Activated T-cell treated with anti-CD3 and anti-CD28 coated beads, Interleukin-2, amount 50 U/mL, for 4 hours (primary cell): ENCODE measurements at regions not wholly inside any gene's neighbourhood (a gene's known extent, or its start where the extent isn't known, plus 50 kb on each side); places are given as distances from the start of the nearest gene placed in this dataset.

ENCODE experiments used
- ATAC-seq, 2 donors: fragments of 200-7000 bp; cut with Tn5 transposase; one replicate each; pipeline ENCODE4 v1.10.0; 2021
- DNase-seq: peaks from one replicate; pipeline ENCODE4 v3.0.0-alpha.2; 2020
- H3K27me3 Mint-ChIP-seq: one replicate; pipeline ENCODE4 v1.8.0; 2021; ENCODE audit warnings: low read depth, mixed read lengths
- H3K36me3 Mint-ChIP-seq: one replicate; pipeline ENCODE4 v1.8.0; 2022; ENCODE audit warnings: mixed read lengths; ENCODE audit not compliant: insufficient read depth
- H3K4me1 Mint-ChIP-seq: one replicate; pipeline ENCODE4 v1.8.0; 2021; ENCODE audit warnings: low read depth, mixed read lengths
- H3K4me3 Mint-ChIP-seq: one replicate; pipeline ENCODE4 v1.8.0; 2021; ENCODE audit warnings: mild to moderate bottlenecking, moderate library complexity, mixed read lengths
- H3K9me3 Mint-ChIP-seq: one replicate; pipeline ENCODE4 v1.8.0; 2021; ENCODE audit warnings: mixed read lengths

DNA sequence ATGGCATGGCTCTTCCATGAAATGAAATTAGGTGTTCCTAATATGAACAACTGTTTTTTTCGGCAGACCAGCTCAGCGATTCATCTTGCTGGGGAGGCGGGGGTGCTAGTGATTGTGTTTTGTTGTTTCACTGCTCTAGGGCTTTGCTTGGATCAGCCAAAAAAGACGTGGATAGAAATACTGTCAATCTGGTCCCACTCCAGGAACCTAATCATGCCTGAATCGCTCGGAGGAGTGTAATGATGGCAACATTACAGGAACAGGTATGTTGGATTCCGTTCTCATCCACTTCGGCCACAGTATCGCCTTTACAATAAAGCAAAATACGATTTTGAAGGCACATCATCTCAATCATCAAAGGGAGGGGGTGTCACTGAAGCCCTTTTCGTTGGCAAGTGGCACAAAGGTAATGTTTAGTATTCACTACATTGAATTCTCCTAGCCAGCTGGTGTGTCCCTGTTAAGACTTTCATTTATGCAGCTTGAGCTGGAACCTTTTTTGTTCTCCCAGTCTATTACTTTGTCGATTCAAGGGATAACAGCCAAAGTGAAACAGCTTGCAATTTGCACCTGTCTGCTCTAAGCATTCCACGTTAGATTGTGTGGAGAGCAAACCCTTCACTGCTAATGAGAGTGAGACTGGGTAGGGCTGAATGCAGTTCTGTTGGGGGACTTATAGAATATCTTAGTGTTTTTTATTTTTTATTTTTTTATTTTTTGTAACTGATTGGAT lies 477.7 kb downstream of the TFAP2A start:
- H3K4me1 Mint-ChIP-seq = no peaks in the 10 kb centered on the region
- DNase-seq (no peak), ATAC-seq (no peak)
- peaks cover 7% of the 10 kb centered on the region for H3K9me3 Mint-ChIP-seq
- no peaks in the 10 kb centered on the region for H3K36me3 Mint-ChIP-seq
- no peak overlapping the region for H3K4me3 Mint-ChIP-seq
- H3K27me3 Mint-ChIP-seq = no peaks in the 10 kb centered on the region

DNA sequence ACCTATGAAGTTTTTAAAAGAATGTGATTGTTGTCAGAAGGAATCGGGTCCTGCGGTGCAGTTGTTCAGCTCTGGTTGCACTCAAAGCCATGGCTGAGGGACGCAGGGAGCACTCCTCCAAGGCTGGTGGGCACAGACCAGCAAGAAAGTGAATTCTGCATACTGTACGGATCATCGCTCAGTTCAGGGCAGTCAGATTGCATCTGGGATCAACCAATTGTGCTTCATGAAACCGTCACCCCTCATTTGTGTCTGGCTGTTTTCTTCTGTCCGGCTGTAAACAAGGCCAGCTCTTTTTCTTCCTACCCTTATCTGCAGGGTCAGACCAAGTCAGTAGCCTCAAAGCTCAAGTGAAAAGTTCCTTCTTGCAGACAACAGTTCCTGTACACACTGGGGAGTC lies 478.3 kb downstream of the TFAP2A start:
- DNase-seq (no peak), ATAC-seq (no peak)
- Mint-ChIP-seq H3K9me3 (peaks cover 5% of the 10 kb centered on the region), H3K4me1 (no peaks in the 10 kb centered on the region), H3K27me3 (no peaks in the 10 kb centered on the region), H3K4me3 (no peak overlapping the region), H3K36me3 (no peaks in the 10 kb centered on the region)

DNA sequence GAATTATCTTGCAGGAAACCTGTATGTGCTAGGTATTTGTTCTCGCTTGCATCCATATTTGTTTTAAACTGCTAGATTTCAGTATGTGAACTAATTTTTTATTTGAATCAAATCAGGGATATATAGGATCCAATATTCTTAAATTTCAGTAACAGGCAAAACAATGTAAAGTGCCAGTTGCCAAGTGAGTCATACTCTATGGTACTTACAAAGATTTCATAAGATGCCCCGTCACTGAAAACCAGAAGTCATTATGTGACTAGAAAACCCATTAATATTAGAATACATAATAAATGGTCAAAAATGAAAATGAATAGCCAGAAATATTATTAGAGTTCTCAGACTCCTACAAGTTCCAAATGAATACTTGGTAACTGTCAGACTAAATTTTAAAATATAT lies 481.2 kb downstream of the TFAP2A start:
- no peaks in the 10 kb centered on the region for H3K4me1 Mint-ChIP-seq
- no peak for ATAC-seq

DNA sequence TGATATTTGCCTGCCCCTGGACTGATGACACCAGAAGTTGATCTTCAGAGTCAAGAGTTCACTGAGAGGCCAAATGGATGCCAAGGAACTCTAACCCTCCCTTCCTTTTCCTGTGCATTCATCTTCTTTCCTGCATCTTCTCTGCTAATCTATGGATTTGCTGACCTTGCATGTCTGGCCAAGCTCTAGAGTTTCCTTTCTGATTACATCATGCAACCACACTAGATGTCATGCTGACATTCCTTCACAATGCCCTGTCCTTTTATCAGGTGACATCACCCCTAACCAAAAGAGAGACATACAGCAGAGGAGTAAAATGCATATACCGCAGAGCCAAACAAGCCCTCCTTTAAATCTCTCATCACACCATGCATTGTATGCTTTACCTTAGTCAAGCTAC lies 487.6 kb downstream of the TFAP2A start:
- Mint-ChIP-seq H3K27me3 (no peaks in the 10 kb centered on the region), H3K4me3 (no peak overlapping the region), H3K36me3 (no peaks in the 10 kb centered on the region), H3K9me3 (peaks cover 7% of the 10 kb centered on the region), H3K4me1 (no peaks in the 10 kb centered on the region)
- ATAC-seq = no peak
- DNase-seq = no peak

More for the DNA sequence above, 481.2 kb downstream of the TFAP2A start:
- Mint-ChIP-seq H3K27me3 (no peaks in the 10 kb centered on the region), H3K4me3 (no peak overlapping the region), H3K9me3 (peaks cover 4% of the 10 kb centered on the region), H3K36me3 (no peaks in the 10 kb centered on the region)
- no peak for DNase-seq

DNA sequence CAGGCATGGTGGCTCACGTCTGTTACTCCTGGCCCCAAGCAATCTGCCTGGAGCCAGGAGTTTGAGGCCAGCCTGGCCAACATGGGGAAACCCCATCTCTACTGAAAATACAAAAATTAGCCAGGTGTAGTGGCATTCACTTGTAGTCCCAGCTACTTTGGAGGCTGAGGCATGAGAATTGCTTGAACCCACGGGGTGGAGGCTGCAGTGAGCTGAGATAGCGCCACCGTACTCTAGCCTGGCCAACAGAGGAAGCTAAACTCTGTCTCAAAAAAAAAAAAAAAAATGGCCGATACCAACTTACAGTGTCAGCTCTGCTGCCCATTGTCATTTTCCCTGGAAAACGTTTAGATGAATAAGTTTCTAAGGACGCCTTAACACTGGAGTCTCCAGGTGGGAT lies 489.9 kb downstream of the TFAP2A start:
- Mint-ChIP-seq H3K27me3 (no peaks in the 10 kb centered on the region), H3K36me3 (no peaks in the 10 kb centered on the region), H3K4me3 (no peak overlapping the region), H3K4me1 (no peaks in the 10 kb centered on the region), H3K9me3 (peaks cover 5% of the 10 kb centered on the region)
- ATAC-seq (no peak), DNase-seq (no peak)

DNA sequence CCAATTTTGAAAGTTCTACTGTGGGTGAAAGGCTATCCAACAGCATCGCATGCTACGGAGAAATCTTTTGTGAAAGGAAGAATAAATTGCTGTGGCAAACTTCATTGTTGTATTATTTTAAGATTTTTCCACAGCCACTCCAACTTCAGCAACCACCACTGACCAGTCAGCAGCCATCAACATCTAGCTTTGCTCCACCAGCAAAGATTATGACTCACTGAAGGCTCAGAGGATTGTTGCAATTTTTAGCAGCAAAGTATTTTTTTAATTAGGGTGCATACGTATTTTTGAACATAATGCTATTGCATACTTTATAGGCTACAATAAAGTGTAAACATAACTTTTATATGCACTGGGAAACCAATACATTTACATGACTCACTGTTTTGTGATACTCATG lies 493.5 kb downstream of the TFAP2A start:
- peaks cover 4% of the 10 kb centered on the region for H3K9me3 Mint-ChIP-seq
- no peak overlapping the region for H3K4me3 Mint-ChIP-seq
- no peaks in the 10 kb centered on the region for H3K27me3 Mint-ChIP-seq
- no peaks in the 10 kb centered on the region for H3K4me1 Mint-ChIP-seq
- no peak for DNase-seq
- ATAC-seq = no peak
- no peaks in the 10 kb centered on the region for H3K36me3 Mint-ChIP-seq

DNA sequence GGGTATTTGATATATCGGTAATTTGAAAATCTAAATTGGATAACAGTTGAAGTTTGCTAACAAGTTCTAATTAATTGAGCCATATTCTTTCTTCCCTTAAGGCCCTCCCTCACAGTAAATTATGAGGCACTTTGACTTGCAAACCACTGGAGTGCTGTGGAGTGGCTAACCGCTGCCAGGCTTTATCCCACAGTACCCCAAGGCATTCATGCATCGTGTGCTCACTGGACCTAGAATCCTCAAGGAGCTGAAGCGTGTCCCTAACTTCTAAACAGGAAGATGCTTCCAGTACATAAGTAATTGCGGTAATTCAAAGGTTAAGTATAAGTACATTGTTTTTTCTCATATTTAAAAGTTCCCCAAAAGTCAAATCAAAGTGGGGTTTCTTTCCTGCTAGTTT lies 499.9 kb downstream of the TFAP2A start:
- Mint-ChIP-seq H3K9me3 (peaks cover 4% of the 10 kb centered on the region), H3K4me1 (no peaks in the 10 kb centered on the region), H3K36me3 (no peaks in the 10 kb centered on the region), H3K27me3 (no peaks in the 10 kb centered on the region), H3K4me3 (no peak overlapping the region)
- ATAC-seq (no peak), DNase-seq (no peak)

DNA sequence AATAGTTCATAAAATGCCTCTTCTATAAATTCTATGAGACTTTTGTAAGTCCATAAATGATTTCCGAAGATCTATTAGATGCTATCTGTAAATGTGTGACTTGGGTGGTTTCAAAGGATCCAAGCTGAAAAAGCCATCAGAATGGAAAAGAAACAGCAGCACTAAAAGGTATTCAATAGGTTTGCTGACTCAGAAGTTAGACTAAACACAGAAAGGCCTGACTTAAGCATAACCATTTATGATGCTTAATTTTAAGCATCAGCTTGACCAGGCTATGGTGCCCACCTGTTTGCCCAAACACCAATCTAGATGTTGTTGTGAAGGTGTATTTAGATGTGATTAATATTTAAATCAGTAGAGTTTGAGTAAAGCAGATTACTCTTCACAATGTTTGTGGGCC lies 513.5 kb downstream of the TFAP2A start:
- Mint-ChIP-seq H3K36me3 (no peaks in the 10 kb centered on the region), H3K9me3 (no peaks in the 10 kb centered on the region), H3K4me1 (no peaks in the 10 kb centered on the region), H3K27me3 (no peaks in the 10 kb centered on the region), H3K4me3 (no peak overlapping the region)
- ATAC-seq (no peak), DNase-seq (no peak)

DNA sequence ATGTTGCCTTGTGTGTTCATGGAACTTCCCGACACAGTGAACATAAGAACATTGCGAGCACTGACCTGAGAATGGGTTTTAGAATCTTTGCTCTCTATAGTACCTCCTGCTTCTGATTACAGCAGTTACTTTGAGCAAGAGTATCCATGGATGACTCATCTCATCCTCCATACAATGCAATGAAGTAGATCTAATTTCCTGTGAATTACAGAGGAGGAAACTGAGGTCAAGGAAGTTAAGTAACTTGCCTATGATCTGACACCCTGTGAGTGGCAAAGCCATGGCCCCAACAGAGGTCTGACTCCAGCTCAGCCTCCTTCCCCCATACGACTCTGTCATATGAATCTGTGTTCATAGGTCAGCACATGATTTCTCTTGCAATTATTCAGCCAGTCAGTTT lies 518.1 kb downstream of the TFAP2A start:
- H3K36me3 Mint-ChIP-seq = no peaks in the 10 kb centered on the region
- H3K4me1 Mint-ChIP-seq = no peaks in the 10 kb centered on the region
- DNase-seq = no peak
- no peak overlapping the region for H3K4me3 Mint-ChIP-seq
- no peaks in the 10 kb centered on the region for H3K27me3 Mint-ChIP-seq
- H3K9me3 Mint-ChIP-seq = no peaks in the 10 kb centered on the region
- ATAC-seq = no peak

DNA sequence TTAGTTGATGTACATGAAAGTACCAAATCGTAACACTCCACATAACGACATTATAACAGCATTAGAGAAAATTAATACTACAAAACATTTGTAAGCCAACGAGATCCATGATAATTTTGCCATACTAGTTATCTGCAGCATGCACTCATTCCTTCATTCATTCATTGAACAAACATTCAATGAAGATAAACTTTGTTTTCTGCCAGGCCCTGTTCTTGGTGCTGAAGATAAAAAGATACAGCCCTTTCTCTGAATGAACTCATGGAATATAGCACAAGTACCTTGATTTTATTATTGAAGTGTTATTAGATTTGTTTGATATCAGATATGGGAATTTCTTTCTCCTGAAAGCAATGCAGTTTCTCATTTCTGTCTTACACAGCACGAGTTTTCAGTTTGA lies 524.0 kb downstream of the TFAP2A start:
- no peaks in the 10 kb centered on the region for H3K36me3 Mint-ChIP-seq
- no peak overlapping the region for H3K4me3 Mint-ChIP-seq
- no peaks in the 10 kb centered on the region for H3K9me3 Mint-ChIP-seq
- H3K4me1 Mint-ChIP-seq = no peaks in the 10 kb centered on the region
- DNase-seq (no peak), ATAC-seq (no peak)
- no peaks in the 10 kb centered on the region for H3K27me3 Mint-ChIP-seq

DNA sequence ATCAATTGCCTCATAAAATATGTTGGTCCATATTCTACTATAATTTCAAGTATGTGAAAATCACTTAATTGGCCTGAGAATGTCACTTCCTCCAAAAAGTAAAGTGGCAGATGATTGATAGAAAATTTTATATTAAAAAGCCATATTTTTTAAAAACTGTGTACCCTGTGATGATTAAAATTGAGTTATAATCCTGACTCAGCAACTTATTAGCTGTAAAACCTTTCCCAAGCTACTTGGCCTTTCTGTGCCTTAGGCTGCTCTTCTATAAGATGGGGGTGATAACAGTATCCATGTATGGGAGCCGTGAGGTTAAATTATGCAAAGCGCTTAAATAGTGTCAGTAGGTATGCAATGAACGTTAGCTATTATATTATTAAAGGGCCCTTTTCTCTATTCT lies 524.4 kb downstream of the TFAP2A start:
- Mint-ChIP-seq H3K27me3 (no peaks in the 10 kb centered on the region), H3K4me1 (no peaks in the 10 kb centered on the region), H3K9me3 (no peaks in the 10 kb centered on the region), H3K4me3 (no peak overlapping the region), H3K36me3 (no peaks in the 10 kb centered on the region)
- ATAC-seq (no peak), DNase-seq (no peak)

DNA sequence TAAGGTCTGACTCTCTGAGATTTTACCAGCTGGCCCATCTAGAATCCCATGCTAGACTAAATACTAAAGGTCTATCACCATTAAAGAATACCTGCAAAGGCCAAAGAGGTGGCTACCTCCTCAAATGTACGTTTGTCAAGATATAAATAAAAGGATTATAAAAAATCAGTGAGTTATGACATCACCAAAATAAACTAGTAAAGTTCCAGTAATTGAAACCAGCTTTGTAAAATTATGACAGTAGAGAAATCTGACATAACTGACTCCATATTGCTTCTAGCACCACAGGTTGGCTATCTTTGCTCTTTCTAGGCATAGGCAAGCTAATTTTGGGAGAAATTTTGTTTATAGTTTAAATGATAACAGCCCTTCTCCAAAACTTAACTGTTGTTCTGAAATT lies 536.3 kb downstream of the TFAP2A start:
- DNase-seq = no peak
- ATAC-seq = no peak
- Mint-ChIP-seq H3K36me3 (no peaks in the 10 kb centered on the region), H3K4me1 (no peaks in the 10 kb centered on the region), H3K9me3 (peaks cover 9% of the 10 kb centered on the region), H3K4me3 (no peak overlapping the region), H3K27me3 (no peaks in the 10 kb centered on the region)

DNA sequence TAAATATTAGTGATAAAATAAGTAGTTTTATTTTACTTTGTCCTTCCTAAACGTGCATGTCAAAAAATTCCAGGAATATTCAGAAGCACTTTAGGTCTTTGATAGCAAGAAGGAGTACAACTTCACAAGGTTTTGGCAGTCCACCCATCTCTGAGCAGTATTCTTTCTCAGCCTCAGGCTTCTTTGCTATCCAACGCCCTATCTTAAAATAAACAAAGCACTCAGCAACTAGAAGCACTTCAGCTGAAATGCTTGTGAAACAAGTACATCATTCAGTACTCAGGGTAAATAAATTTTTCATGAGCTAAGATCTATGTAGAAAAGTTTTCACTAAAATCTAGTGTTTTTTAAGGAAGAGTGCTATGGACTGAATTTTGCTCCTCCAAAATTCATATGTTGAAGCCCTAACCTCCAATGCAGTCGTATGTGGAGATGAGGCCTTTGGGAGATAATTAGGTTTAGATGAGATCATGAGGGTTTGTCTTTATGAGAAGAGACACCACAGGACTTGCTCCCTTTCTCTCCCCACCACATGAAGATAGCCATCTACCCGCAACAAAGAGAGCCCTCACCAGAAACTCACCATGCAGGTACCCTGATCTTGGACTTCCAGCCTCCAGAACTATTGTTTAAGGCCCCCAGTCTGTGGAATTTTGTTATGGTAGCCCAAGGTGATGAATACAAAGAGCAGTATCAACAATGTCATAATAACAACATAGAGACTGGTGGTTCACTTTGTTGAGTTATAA lies 539.1 kb downstream of the TFAP2A start:
- peaks cover 7% of the 10 kb centered on the region for H3K9me3 Mint-ChIP-seq
- no peaks in the 10 kb centered on the region for H3K4me1 Mint-ChIP-seq
- H3K27me3 Mint-ChIP-seq = no peaks in the 10 kb centered on the region
- no peak overlapping the region for H3K4me3 Mint-ChIP-seq
- no peak for DNase-seq
- ATAC-seq = no peak
- no peaks in the 10 kb centered on the region for H3K36me3 Mint-ChIP-seq

DNA sequence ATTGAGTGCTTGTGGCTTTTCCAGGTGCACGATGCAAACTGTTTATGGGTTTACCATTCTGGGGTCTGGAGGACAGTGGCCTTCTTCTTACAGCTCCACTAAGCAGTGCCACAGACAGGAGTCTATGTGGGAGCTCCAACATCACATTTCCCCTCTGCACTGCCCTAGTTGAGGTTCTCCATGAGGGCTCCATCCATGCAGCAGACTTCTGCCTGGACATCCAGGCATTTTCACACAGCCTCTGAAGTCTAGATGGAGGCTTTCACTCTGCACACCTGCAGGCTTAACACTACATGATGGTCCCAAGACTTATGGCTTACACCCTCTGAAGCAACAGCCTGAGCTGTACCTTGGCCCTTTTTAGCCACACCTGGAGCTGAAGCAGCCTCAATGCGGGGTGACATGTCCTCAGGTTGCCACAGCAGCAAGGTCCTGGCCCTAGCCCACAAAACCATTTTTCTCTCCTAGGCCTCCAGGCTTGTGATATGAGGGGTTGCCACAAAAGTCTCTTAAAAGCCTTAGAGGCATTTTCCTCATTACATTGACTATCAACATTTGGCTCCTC lies 552.2 kb downstream of the TFAP2A start:
- Mint-ChIP-seq H3K9me3 (peaks cover 38% of the 10 kb centered on the region), H3K4me3 (no peak overlapping the region), H3K36me3 (no peaks in the 10 kb centered on the region), H3K27me3 (no peaks in the 10 kb centered on the region), H3K4me1 (no peaks in the 10 kb centered on the region)
- ATAC-seq (no peak), DNase-seq (no peak)
